ENCODE measurements at regions not wholly inside any gene's neighbourhood (a gene's known extent, or its start where the extent isn't known, plus 50 kb on each side); places are given as distances from the start of the nearest gene placed in this dataset.

GRCh38 chr3:76083992-76084391, 298.6 kb upstream of the ZNF717 start:
- DNase-seq (ENCODE audit: low read depth, low spot score), result no peak
- TF ChIP-seq CTCF (IDR thresholded peaks at IDR 0.05; ENCODE audit: low read depth, low read length), result no peak
- in situ Hi-C loops (cut with HindIII; ENCODE audit: low sequenced_read_pairs), result no loop called here
- H3K4me3 ChIP-seq (ENCODE audit: low read depth, low read length), result no peak overlapping the region

GRCh38 chr3:76096036-76096435, 310.7 kb upstream of the ZNF717 start:
- in situ Hi-C loops (cut with HindIII; ENCODE audit: low sequenced_read_pairs), result no loop called here
- DNase-seq (ENCODE audit: low read depth, low spot score), result peak; percentile 14
- no peak for TF ChIP-seq CTCF (IDR thresholded peaks at IDR 0.05; ENCODE audit: low read depth, low read length)
- no peak overlapping the region for H3K4me3 ChIP-seq (ENCODE audit: low read depth, low read length)

- no peak overlapping the region for H3K4me3 ChIP-seq (ENCODE audit: low read depth, low read length)
- in situ Hi-C loops (cut with HindIII; ENCODE audit: low sequenced_read_pairs), result no loop called here
- TF ChIP-seq CTCF (IDR thresholded peaks at IDR 0.05; ENCODE audit: low read depth, low read length), result no peak
- DNase-seq (ENCODE audit: low read depth, low spot score), result peak; percentile 31
Observed at GRCh38 chr3:76096836-76097588, 311.7 kb upstream of the ZNF717 start.

GRCh38 chr3:76097589-76097969, 312.2 kb upstream of the ZNF717 start:
- DNase-seq (ENCODE audit: low read depth, low spot score), result no peak
- TF ChIP-seq CTCF (IDR thresholded peaks at IDR 0.05; ENCODE audit: low read depth, low read length), result no peak
- in situ Hi-C loops (cut with HindIII; ENCODE audit: low sequenced_read_pairs), result no loop called here
- no peak overlapping the region for H3K4me3 ChIP-seq (ENCODE audit: low read depth, low read length)

GRCh38 chr3:76099956-76100355, 314.6 kb upstream of the ZNF717 start:
- no peak for DNase-seq (ENCODE audit: low read depth, low spot score)
- no peak for TF ChIP-seq CTCF (IDR thresholded peaks at IDR 0.05; ENCODE audit: low read depth, low read length)
- in situ Hi-C loops (cut with HindIII; ENCODE audit: low sequenced_read_pairs), result no loop called here
- H3K4me3 ChIP-seq (ENCODE audit: low read depth, low read length), result no peak overlapping the region

GRCh38 chr3:76107935-76108570, 322.7 kb upstream of the ZNF717 start:
- in situ Hi-C loops (cut with HindIII; ENCODE audit: low sequenced_read_pairs), result no loop called here
- peak; percentile 52 for DNase-seq (ENCODE audit: low read depth, low spot score)
- peak; percentile 82 for TF ChIP-seq CTCF (IDR thresholded peaks at IDR 0.05; ENCODE audit: low read depth, low read length)
- H3K4me3 ChIP-seq (ENCODE audit: low read depth, low read length), result no peak overlapping the region
